Hepatocyte (in vitro differentiated cells): ENCODE measurements at regions not wholly inside any gene's neighbourhood (a gene's known extent, or its start where the extent isn't known, plus 50 kb on each side); places are given as distances from the start of the nearest gene placed in this dataset.

Experiments
- DNase-seq: peaks from one replicate; pipeline ENCODE4 v3.0.0-alpha.2; 2016; ENCODE audit warnings: low spot score
- H2AFZ ChIP-seq: fragments of 200-600 bp; sonication (generic); 2 replicates; pipeline ENCODE4 v1.6.0; 2016; ENCODE audit warnings: antibody characterized with exemption, mild to moderate bottlenecking
- H3K27ac ChIP-seq: fragments of 200-600 bp; sonication (generic); 2 replicates; pipeline ENCODE4 v1.5.1; 2016; ENCODE audit warnings: mild to moderate bottlenecking
- H3K27me3 ChIP-seq: fragments of 200-600 bp; sonication (generic); 2 replicates; pipeline ENCODE4 v1.6.1; 2016
- H3K36me3 ChIP-seq: fragments of 200-600 bp; sonication (generic); replicated peaks from 2 replicates; pipeline ENCODE4 v1.5.1; 2016; ENCODE audit warnings: low read depth; ENCODE audit not compliant: insufficient read depth
- H3K4me1 ChIP-seq: fragments of 200-600 bp; sonication (generic); 2 replicates; pipeline ENCODE4 v1.5.1; 2016; ENCODE audit warnings: mild to moderate bottlenecking, moderate library complexity; ENCODE audit not compliant: insufficient read depth
- H3K4me2 ChIP-seq: fragments of 200-600 bp; sonication (generic); 2 replicates; pipeline ENCODE4 v1.6.0; 2016
- H3K4me3 ChIP-seq: fragments of 200-600 bp; sonication (generic); 2 replicates; pipeline ENCODE4 v1.5.1; 2016; ENCODE audit warnings: mild to moderate bottlenecking
- H3K79me2 ChIP-seq: fragments of 200-600 bp; sonication (generic); 2 replicates; pipeline ENCODE4 v1.6.0; 2017; ENCODE audit warnings: mild to moderate bottlenecking
- H3K9me2 ChIP-seq: fragments of 200-600 bp; sonication (generic); replicated peaks from 2 replicates; pipeline ENCODE4 v1.6.0; 2017; ENCODE audit warnings: mild to moderate bottlenecking; ENCODE audit not compliant: insufficient read depth
- H3K9me3 ChIP-seq: fragments of 200-600 bp; sonication (generic); 2 replicates; pipeline ENCODE4 v1.5.1; 2016; ENCODE audit warnings: low read depth, mild to moderate bottlenecking
- H4K20me1 ChIP-seq: fragments of 200-600 bp; sonication (generic); 2 replicates; pipeline ENCODE4 v1.6.0; 2016; ENCODE audit warnings: mild to moderate bottlenecking; ENCODE audit not compliant: insufficient read depth, poor library complexity, severe bottlenecking
- EZH2 ChIP-seq: fragments of 200-600 bp; sonication (generic); IDR thresholded peaks from 2 replicates; pipeline ENCODE4 v1.6.1; 2016; ENCODE audit warnings: antibody characterized with exemption, mild to moderate bottlenecking, borderline replicate concordance
- EZH2phosphoT487 ChIP-seq: fragments of 200-600 bp; sonication (generic); IDR thresholded peaks from one replicate; pipeline ENCODE4 v1.6.1; 2018; ENCODE audit warnings: antibody characterized with exemption, mild to moderate bottlenecking, low read depth, moderate library complexity; ENCODE audit not compliant: unreplicated experiment, severe bottlenecking
- WGBS: methylation state at CpG from one replicate; pipeline ENCODE4 v1.1.6; 2016; ENCODE audit warnings: low lambda C conversion rate; ENCODE audit errors: missing lambda C conversion rate; 5-methylcytosine and 5-hydroxymethylcytosine counted together
- TF ChIP-seq, protein P1 (sequence below): fragments of 200-600 bp; sonication (generic); IDR thresholded peaks from 2 replicates; pipeline ENCODE4 v1.5.1; 2016; ENCODE audit warnings: antibody characterized with exemption, mild to moderate bottlenecking; ENCODE audit not compliant: poor library complexity

DNA sequence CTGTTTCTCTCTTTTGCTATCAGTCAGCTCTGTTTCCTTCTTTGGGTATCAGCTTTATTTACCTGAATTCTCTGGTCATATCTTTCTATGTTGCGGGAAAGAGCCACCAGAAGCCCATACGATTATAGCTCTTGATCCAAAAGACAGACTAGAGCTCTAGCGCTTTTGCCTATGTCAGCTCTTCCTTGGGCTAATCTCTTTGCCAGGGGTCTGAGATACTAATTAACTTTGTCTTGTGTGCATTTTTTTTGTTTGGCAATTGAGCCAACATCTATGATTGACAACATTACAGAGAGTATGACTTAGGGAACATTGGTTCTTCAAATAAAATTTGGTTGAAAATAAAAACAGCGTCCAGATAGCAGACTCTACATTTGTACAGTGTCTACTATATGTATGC is 603.0 kb downstream of the KCTD16 start:
- Histone ChIP-seq H3K79me2 (no peaks in the 10 kb centered on the region), H4K20me1 (no peaks in the 10 kb centered on the region), H3K4me3 (no peak overlapping the region), H2AFZ (no peak overlapping the region), H3K27ac (no peak overlapping the region), H3K9me2 (no peaks in the 10 kb centered on the region), H3K4me1 (no peaks in the 10 kb centered on the region), H3K27me3 (no peaks in the 10 kb centered on the region), H3K9me3 (no peaks in the 10 kb centered on the region), H3K4me2 (no peak overlapping the region), H3K36me3 (no peaks in the 10 kb centered on the region)
- no peak for TF ChIP-seq EZH2phosphoT487
- TF ChIP-seq, protein P1, sequence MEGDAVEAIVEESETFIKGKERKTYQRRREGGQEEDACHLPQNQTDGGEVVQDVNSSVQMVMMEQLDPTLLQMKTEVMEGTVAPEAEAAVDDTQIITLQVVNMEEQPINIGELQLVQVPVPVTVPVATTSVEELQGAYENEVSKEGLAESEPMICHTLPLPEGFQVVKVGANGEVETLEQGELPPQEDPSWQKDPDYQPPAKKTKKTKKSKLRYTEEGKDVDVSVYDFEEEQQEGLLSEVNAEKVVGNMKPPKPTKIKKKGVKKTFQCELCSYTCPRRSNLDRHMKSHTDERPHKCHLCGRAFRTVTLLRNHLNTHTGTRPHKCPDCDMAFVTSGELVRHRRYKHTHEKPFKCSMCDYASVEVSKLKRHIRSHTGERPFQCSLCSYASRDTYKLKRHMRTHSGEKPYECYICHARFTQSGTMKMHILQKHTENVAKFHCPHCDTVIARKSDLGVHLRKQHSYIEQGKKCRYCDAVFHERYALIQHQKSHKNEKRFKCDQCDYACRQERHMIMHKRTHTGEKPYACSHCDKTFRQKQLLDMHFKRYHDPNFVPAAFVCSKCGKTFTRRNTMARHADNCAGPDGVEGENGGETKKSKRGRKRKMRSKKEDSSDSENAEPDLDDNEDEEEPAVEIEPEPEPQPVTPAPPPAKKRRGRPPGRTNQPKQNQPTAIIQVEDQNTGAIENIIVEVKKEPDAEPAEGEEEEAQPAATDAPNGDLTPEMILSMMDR = no peak
- no peak for TF ChIP-seq EZH2
- 93% methylated on average over 4 of the region's 4 CpGs for WGBS
- no peak for DNase-seq

GRCh38 chr5:144771802-144772201 is 601.1 kb downstream of the KCTD16 start:
- no peaks in the 10 kb centered on the region for H3K27me3 ChIP-seq
- H3K4me1 ChIP-seq = no peaks in the 10 kb centered on the region
- H3K36me3 ChIP-seq = no peaks in the 10 kb centered on the region
- H3K9me3 ChIP-seq = no peaks in the 10 kb centered on the region
- H3K27ac ChIP-seq = no peak overlapping the region
- WGBS = 92% methylated on average over 2 of the region's 2 CpGs
- TF ChIP-seq, protein P1 = no peak
- TF ChIP-seq EZH2phosphoT487 = no peak
- TF ChIP-seq EZH2 = no peak
- no peaks in the 10 kb centered on the region for H3K9me2 ChIP-seq
- H3K79me2 ChIP-seq = no peaks in the 10 kb centered on the region
- H3K4me3 ChIP-seq = no peak overlapping the region
- H4K20me1 ChIP-seq = no peaks in the 10 kb centered on the region
- DNase-seq = no peak
- H2AFZ ChIP-seq = no peak overlapping the region
- H3K4me2 ChIP-seq = no peak overlapping the region

- Histone ChIP-seq H3K4me1 (no peaks in the 10 kb centered on the region), H3K27me3 (no peaks in the 10 kb centered on the region), H3K36me3 (no peaks in the 10 kb centered on the region), H3K4me2 (no peak overlapping the region), H3K27ac (no peak overlapping the region), H3K4me3 (no peak overlapping the region), H3K9me2 (no peaks in the 10 kb centered on the region), H3K79me2 (no peaks in the 10 kb centered on the region), H2AFZ (no peak overlapping the region), H4K20me1 (no peaks in the 10 kb centered on the region), H3K9me3 (no peaks in the 10 kb centered on the region)
- TF ChIP-seq EZH2 (no peak), EZH2phosphoT487 (no peak)
- TF ChIP-seq, protein P1 = no peak
- no peak for DNase-seq
- WGBS = 35% methylated on average over 1 of the region's 1 CpG
Observed at GRCh38 chr5:144742361-144742760, 571.7 kb downstream of the KCTD16 start.

- no peak overlapping the region for H3K27ac ChIP-seq
- no peaks in the 10 kb centered on the region for H4K20me1 ChIP-seq
- no peaks in the 10 kb centered on the region for H3K36me3 ChIP-seq
- peaks cover 6% of the 10 kb centered on the region for H3K9me3 ChIP-seq
- no peaks in the 10 kb centered on the region for H3K9me2 ChIP-seq
- WGBS = 81% methylated on average over 1 of the region's 1 CpG
- TF ChIP-seq EZH2 = no peak
- TF ChIP-seq EZH2phosphoT487 = no peak
- TF ChIP-seq, protein P1 = no peak
- H3K4me2 ChIP-seq = no peak overlapping the region
- H3K4me3 ChIP-seq = no peak overlapping the region
- H2AFZ ChIP-seq = no peak overlapping the region
- no peak for DNase-seq
- no peaks in the 10 kb centered on the region for H3K27me3 ChIP-seq
- H3K4me1 ChIP-seq = no peaks in the 10 kb centered on the region
- H3K79me2 ChIP-seq = no peaks in the 10 kb centered on the region
Observed at GRCh38 chr5:144731786-144732185, 561.1 kb downstream of the KCTD16 start.
